Dendritic cell treated with granulocyte-macrophage colony-stimulating factor and Interleukin-4, amounts not matched to agents 40 ng/mL and 50 ng/mL, for 4 days (primary cell): ENCODE measurements at regions not wholly inside any gene's neighbourhood (a gene's known extent, or its start where the extent isn't known, plus 50 kb on each side); places are given as distances from the start of the nearest gene placed in this dataset.
"Not testable (repeated sequence)": the region's sequence is repeated elsewhere in the genome, so short reads cannot be mapped to it uniquely, and the experiment has no call there.

Experiments
- H3K27ac Mint-ChIP-seq: one replicate; pipeline ENCODE4 v1.8.0; 2022; ENCODE audit warnings: mild to moderate bottlenecking, mixed read lengths
- H3K27me3 Mint-ChIP-seq: one replicate; pipeline ENCODE4 v1.8.0; 2022; ENCODE audit warnings: mild to moderate bottlenecking, mixed read lengths
- H3K36me3 Mint-ChIP-seq: one replicate; pipeline ENCODE4 v1.8.0; 2022; ENCODE audit warnings: low read depth, mixed read lengths
- H3K4me1 Mint-ChIP-seq: one replicate; pipeline ENCODE4 v1.8.0; 2022; ENCODE audit warnings: low read depth, mixed read lengths
- H3K4me3 Mint-ChIP-seq: one replicate; pipeline ENCODE4 v1.8.0; 2022; ENCODE audit warnings: mild to moderate bottlenecking, moderate library complexity, mixed read lengths
- H3K9me3 Mint-ChIP-seq: one replicate; pipeline ENCODE4 v1.8.0; 2022; ENCODE audit warnings: mixed read lengths
- intact Hi-C: fragments of 100-400 bp; cut with micrococcal nuclease; formaldehyde crosslinking; loops from one replicate; pipeline ENCODE4 v1.15.0; 2022

- H3K9me3 Mint-ChIP-seq, result no peaks in the 10 kb centered on the region
- no peak overlapping the region for H3K4me3 Mint-ChIP-seq
- H3K4me1 Mint-ChIP-seq, result no peaks in the 10 kb centered on the region
- no peak overlapping the region for H3K27ac Mint-ChIP-seq
- no peaks in the 10 kb centered on the region for H3K27me3 Mint-ChIP-seq
- intact Hi-C loops, result no loop called here
- no peaks in the 10 kb centered on the region for H3K36me3 Mint-ChIP-seq
Observed at GRCh38 chr5:63233361-63233760, 654.7 kb downstream of the LRRC70 start.

- H3K36me3 Mint-ChIP-seq, result no peaks in the 10 kb centered on the region
- no peaks in the 10 kb centered on the region for H3K27me3 Mint-ChIP-seq
- no peak overlapping the region for H3K4me3 Mint-ChIP-seq
- no peaks in the 10 kb centered on the region for H3K9me3 Mint-ChIP-seq
- no peak overlapping the region for H3K27ac Mint-ChIP-seq
- intact Hi-C loops, result no loop called here
- no peaks in the 10 kb centered on the region for H3K4me1 Mint-ChIP-seq
Observed at GRCh38 chr5:63230754-63231153, 652.1 kb downstream of the LRRC70 start.

DNA sequence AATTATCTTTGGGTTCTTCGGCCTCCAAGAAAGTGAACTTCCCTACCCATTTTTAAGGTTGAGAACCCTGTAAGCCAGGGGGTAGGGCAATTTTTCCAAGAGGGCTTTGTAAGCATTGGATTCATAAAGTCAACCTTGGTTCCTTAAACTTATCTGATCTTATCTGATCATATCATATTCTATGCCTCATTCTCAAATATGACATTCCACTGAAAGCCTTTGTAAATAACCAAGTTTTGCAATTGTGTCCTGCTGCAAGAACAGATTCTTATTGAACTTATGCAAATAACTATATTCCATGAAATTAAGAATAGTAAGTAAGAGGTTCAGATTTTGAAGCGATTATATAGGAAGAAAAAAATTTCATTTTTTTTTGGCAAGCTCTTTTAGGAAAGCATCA lies 649.5 kb downstream of the LRRC70 start:
- H3K36me3 Mint-ChIP-seq, result no peaks in the 10 kb centered on the region
- intact Hi-C loops, result no loop called here
- no peaks in the 10 kb centered on the region for H3K9me3 Mint-ChIP-seq
- no peaks in the 10 kb centered on the region for H3K27me3 Mint-ChIP-seq
- H3K4me3 Mint-ChIP-seq, result no peak overlapping the region
- H3K27ac Mint-ChIP-seq, result no peak overlapping the region
- no peaks in the 10 kb centered on the region for H3K4me1 Mint-ChIP-seq

DNA sequence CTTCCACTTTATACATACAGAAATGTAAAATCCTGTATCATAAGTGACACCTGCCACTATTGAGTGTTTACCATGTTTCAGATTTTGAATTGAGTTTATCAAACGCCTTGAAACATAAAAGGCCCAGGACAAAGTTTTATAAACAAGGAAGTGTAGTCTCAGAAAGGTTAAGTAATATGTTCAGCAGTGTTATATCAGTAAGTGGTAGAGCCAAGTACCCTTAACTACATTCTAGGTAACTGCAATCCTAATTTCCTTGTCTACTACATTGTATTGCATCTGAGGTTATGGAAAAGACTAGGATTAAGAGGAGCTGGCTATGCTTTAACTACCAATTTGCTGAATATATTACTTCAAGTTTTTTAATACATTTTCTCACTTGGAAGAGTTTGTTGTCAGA lies 641.6 kb downstream of the LRRC70 start:
- Mint-ChIP-seq H3K27ac (no peak overlapping the region), H3K4me1 (no peaks in the 10 kb centered on the region), H3K27me3 (no peaks in the 10 kb centered on the region), H3K36me3 (no peaks in the 10 kb centered on the region), H3K4me3 (no peak overlapping the region), H3K9me3 (no peaks in the 10 kb centered on the region)
- intact Hi-C loops, result no loop called here

GRCh38 chr5:63217422-63217821 lies 638.8 kb downstream of the LRRC70 start:
- H3K36me3 Mint-ChIP-seq, result no peaks in the 10 kb centered on the region
- H3K4me3 Mint-ChIP-seq, result no peak overlapping the region
- no peak overlapping the region for H3K27ac Mint-ChIP-seq
- H3K4me1 Mint-ChIP-seq, result no peaks in the 10 kb centered on the region
- peaks cover 11% of the 10 kb centered on the region for H3K9me3 Mint-ChIP-seq
- intact Hi-C loops, result no loop called here
- no peaks in the 10 kb centered on the region for H3K27me3 Mint-ChIP-seq

GRCh38 chr5:63213256-63213655 lies 634.6 kb downstream of the LRRC70 start:
- intact Hi-C loops, result no loop called here
- Mint-ChIP-seq H3K27me3 (no peaks in the 10 kb centered on the region), H3K9me3 (peaks cover 11% of the 10 kb centered on the region), H3K4me1 (no peaks in the 10 kb centered on the region), H3K4me3 (no peak overlapping the region), H3K36me3 (no peaks in the 10 kb centered on the region), H3K27ac (no peak overlapping the region)

DNA sequence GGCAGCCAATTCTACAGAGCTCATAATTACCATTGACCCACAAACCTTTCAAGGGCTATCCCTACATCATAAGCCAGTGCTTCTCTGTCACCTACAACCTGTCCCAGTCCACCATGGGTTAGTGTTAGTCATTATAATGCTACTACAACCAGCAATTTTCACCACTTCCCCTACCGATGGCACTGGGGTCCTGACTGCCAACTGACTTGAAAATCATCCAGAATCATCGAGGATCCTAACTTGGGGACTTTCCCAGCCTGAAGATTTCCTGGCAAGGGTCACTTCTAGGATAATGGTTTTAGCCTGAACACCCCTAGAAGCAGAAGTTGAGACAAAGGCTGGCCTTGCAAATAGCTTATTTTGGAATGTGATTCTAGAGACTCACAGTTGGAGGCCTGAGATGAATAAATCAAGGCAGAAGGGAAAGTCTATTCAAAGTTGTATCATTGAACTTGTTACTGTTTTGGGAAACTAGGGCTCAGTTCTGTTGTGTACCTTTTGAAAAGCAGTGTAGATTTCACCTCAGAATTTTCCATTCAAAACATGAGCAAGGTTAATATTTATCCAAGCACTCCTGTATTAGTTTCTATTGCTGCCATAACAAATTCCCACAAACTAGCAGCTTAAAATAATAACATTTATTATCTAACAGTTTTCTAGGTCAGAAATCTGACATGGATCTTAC lies 633.0 kb downstream of the LRRC70 start:
- Mint-ChIP-seq H3K4me3 (no peak overlapping the region), H3K27me3 (no peaks in the 10 kb centered on the region), H3K27ac (no peak overlapping the region), H3K36me3 (no peaks in the 10 kb centered on the region), H3K9me3 (peaks cover 11% of the 10 kb centered on the region), H3K4me1 (no peaks in the 10 kb centered on the region)
- intact Hi-C loops, result no loop called here

- Mint-ChIP-seq H3K9me3 (peaks cover 24% of the 10 kb centered on the region), H3K27me3 (no peaks in the 10 kb centered on the region), H3K27ac (no peak overlapping the region), H3K4me1 (no peaks in the 10 kb centered on the region), H3K4me3 (no peak overlapping the region), H3K36me3 (no peaks in the 10 kb centered on the region)
- intact Hi-C loops, result no loop called here
Observed at GRCh38 chr5:63205976-63206375, 627.4 kb downstream of the LRRC70 start.

DNA sequence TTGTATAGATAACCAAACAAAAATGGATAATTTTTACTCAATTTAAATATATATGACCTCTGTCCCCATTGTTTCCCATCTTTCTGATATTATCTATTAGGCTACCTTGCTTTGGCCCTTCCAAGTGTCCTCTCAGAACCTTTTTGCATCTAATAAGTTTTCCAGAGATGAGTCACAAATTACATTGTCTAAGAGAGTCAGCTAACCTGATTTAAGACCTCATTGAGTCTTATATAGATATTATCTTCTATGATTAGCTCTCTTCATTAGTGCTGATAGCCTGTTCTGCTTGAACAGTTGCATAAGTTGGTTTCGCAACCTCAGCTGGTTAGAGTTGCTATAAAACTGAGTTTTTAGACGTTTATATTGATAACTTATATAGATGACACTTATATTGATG lies 623.1 kb downstream of the LRRC70 start:
- Mint-ChIP-seq H3K4me3 (no peak overlapping the region), H3K36me3 (no peaks in the 10 kb centered on the region), H3K27ac (no peak overlapping the region), H3K4me1 (no peaks in the 10 kb centered on the region), H3K27me3 (no peaks in the 10 kb centered on the region), H3K9me3 (peaks cover 24% of the 10 kb centered on the region)
- intact Hi-C loops, result no loop called here

GRCh38 chr5:63194126-63194525 lies 615.5 kb downstream of the LRRC70 start:
- Mint-ChIP-seq H3K4me1 (no peaks in the 10 kb centered on the region), H3K4me3 (no peak overlapping the region), H3K27me3 (no peaks in the 10 kb centered on the region), H3K36me3 (no peaks in the 10 kb centered on the region), H3K9me3 (peaks cover 29% of the 10 kb centered on the region), H3K27ac (no peak overlapping the region)
- intact Hi-C loops, result no loop called here

- H3K36me3 Mint-ChIP-seq, H3K27me3 Mint-ChIP-seq, H3K27ac Mint-ChIP-seq, intact Hi-C loops, H3K4me1 Mint-ChIP-seq, H3K4me3 Mint-ChIP-seq: not testable (repeated sequence)
- peaks cover 17% of the 10 kb centered on the region for H3K9me3 Mint-ChIP-seq
Observed at GRCh38 chr5:63180190-63180589, 601.6 kb downstream of the LRRC70 start.

GRCh38 chr5:63175850-63176249 lies 597.2 kb downstream of the LRRC70 start:
- H3K9me3 Mint-ChIP-seq, result peaks cover 8% of the 10 kb centered on the region
- no peaks in the 10 kb centered on the region for H3K36me3 Mint-ChIP-seq
- intact Hi-C loops, result no loop called here
- no peak overlapping the region for H3K4me3 Mint-ChIP-seq
- no peaks in the 10 kb centered on the region for H3K27me3 Mint-ChIP-seq
- no peak overlapping the region for H3K27ac Mint-ChIP-seq
- H3K4me1 Mint-ChIP-seq, result no peaks in the 10 kb centered on the region

DNA sequence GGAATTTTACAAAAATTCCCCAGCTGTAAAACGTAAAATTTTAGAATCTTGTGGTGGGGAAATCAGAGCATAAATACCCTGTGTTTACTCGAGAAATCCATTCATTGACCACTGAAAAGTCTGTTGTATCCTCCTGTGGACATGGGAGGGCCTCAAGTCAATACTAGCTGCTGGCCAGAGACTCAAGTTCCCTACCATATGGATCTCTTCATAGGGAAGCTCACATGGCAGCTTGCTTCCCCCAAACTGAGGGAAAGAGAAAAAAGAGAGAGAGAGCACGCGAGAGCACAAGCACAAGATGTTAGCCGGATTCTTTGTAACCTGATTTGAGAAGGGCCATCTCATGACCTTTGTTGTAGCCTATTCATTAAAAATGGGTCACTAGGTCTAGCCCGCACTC lies 591.9 kb downstream of the LRRC70 start:
- Mint-ChIP-seq H3K27ac (no peak overlapping the region), H3K36me3 (no peaks in the 10 kb centered on the region), H3K4me3 (no peak overlapping the region), H3K4me1 (no peaks in the 10 kb centered on the region), H3K9me3 (peaks cover 26% of the 10 kb centered on the region), H3K27me3 (no peaks in the 10 kb centered on the region)
- intact Hi-C loops, result no loop called here

DNA sequence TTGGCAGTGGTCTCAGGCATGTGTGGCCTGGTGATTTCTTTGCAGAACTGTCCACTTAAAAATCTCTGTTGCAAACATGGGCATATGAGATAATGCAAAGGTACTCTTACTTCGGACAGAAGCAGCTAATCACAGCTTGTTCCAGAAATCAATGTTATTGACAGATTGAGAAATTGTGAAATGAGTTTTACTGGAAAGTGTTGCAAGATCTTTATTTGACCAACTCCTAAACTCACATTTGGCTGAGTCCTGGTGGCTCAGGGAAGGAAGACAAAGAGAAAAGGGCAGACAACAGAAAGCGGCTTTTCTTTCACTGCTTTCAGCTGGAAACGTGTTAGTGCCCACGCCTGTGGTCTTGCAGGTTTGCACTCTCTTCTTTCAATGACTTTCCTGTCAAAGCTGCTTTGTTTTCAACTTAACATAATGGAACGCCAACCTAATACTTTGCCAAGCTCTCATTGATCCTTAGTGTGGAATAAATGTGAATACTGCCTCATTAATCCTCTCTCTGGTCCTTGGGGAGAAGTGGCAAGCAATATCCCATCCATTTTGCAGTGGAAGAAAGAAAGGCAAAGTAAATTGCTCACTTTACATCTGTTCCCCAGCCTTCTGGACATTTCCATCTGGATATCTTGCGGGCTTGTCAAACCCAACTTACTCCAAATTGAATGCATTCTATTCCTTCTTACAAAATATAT lies 586.4 kb downstream of the LRRC70 start:
- no peak overlapping the region for H3K27ac Mint-ChIP-seq
- no peaks in the 10 kb centered on the region for H3K4me1 Mint-ChIP-seq
- intact Hi-C loops, result no loop called here
- no peaks in the 10 kb centered on the region for H3K27me3 Mint-ChIP-seq
- H3K4me3 Mint-ChIP-seq, result no peak overlapping the region
- peaks cover 26% of the 10 kb centered on the region for H3K9me3 Mint-ChIP-seq
- no peaks in the 10 kb centered on the region for H3K36me3 Mint-ChIP-seq

DNA sequence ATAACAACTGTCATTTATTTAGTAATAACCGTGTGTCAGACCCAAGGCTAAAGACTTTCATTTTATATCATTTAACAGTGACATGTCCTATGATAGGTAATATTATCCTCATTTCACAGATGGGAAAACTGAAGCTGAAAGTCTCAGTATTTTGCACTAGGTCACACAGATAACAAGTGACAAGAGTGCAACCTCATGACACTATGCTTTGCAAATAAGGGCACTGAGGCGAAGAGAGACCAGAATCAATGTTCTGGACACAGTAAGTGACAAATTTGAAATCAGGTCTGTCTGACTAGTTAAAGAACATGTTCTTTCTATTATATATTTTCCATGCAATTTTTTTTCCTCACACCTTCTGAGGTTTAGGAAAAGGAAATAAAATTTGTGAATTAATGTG lies 585.7 kb downstream of the LRRC70 start:
- Mint-ChIP-seq H3K27me3 (no peaks in the 10 kb centered on the region), H3K36me3 (no peaks in the 10 kb centered on the region), H3K4me3 (no peak overlapping the region), H3K9me3 (peaks cover 22% of the 10 kb centered on the region), H3K4me1 (no peaks in the 10 kb centered on the region), H3K27ac (no peak overlapping the region)
- intact Hi-C loops, result no loop called here
